ENCODE measurements at regions not wholly inside any gene's neighbourhood (a gene's known extent, or its start where the extent isn't known, plus 50 kb on each side); places are given as distances from the start of the nearest gene placed in this dataset.

GRCh38 chr3:95172164-95172943 lies 1109.5 kb downstream of the NSUN3 start (continued):
- TF ChIP-seq ZNF462 (CRISPR knock-in tag; IDR thresholded peaks at IDR 0.05) = no peak
- TF ChIP-seq JUNB (IDR thresholded peaks at IDR 0.05; ENCODE audit: unreplicated experiment) = no peak
- TF ChIP-seq CREB1 (CRISPR knock-in tag; IDR thresholded peaks at IDR 0.05; ENCODE audit: low read depth) = no peak
- no peak for TF ChIP-seq POLR2AphosphoS5 (IDR thresholded peaks at IDR 0.05; ENCODE audit: low read depth)

- Histone ChIP-seq H2AFZ (no peak overlapping the region), H3K79me2 (replicated peaks; ENCODE audit: insufficient read depth) (no peaks in the 10 kb centered on the region), H3F3A (replicated peaks; ENCODE audit: low read depth) (no peaks in the 10 kb centered on the region), H3K4me2 (no peak overlapping the region), H3K27me3 (ENCODE audit: insufficient read depth) (no peaks in the 10 kb centered on the region), H4K20me1 (replicated peaks; ENCODE audit: insufficient read depth) (no peaks in the 10 kb centered on the region), H3K36me3 (ENCODE audit: insufficient read depth) (no peaks in the 10 kb centered on the region), H3K9me2 (ENCODE audit: insufficient read depth) (no peaks in the 10 kb centered on the region), H3K27ac (ENCODE audit: low read depth) (no peak overlapping the region), H3K4me3 (no peak overlapping the region), H3K4me1 (ENCODE audit: insufficient read depth) (no peaks in the 10 kb centered on the region)
- H3K4me3 Mint-ChIP-seq = no peak overlapping the region
- DNase-seq (ENCODE audit: low spot score) = no peak
- no peak overlapping the region for H3K27ac Mint-ChIP-seq
- ATAC-seq = no peak
- H3K9me3 Mint-ChIP-seq = no peaks in the 10 kb centered on the region
- H3K27me3 Mint-ChIP-seq (ENCODE audit: insufficient read depth, low read depth, poor library complexity) = no peaks in the 10 kb centered on the region
- H3K4me1 Mint-ChIP-seq = no peaks in the 10 kb centered on the region
- no peaks in the 10 kb centered on the region for H3K36me3 Mint-ChIP-seq (ENCODE audit: low read depth)
- TF ChIP-seq EZH2phosphoT487 (IDR thresholded peaks at IDR 0.05; ENCODE audit: unreplicated experiment) (no peak), CREB1 (CRISPR knock-in tag; IDR thresholded peaks at IDR 0.05; ENCODE audit: low read depth) (no peak), JUNB (IDR thresholded peaks at IDR 0.05; ENCODE audit: unreplicated experiment) (no peak), REST (IDR thresholded peaks at IDR 0.05; ENCODE audit: unreplicated experiment) (no peak)
Measured at GRCh38 chr3:95177096-95177495, 1114.2 kb downstream of the NSUN3 start.

All from GM23338 (cell line).